GM19099 (cell line): ENCODE measurements at regions not wholly inside any gene's neighbourhood (a gene's known extent, or its start where the extent isn't known, plus 50 kb on each side); places are given as distances from the start of the nearest gene placed in this dataset.

ENCODE experiments used
- POLR2A ChIP-seq: IDR thresholded peaks from 3 replicates; pipeline ENCODE4 v1.6.1; 2011; ENCODE audit warnings: low read depth; ENCODE audit not compliant: insufficient read length; ENCODE audit errors: extremely low read depth

DNA sequence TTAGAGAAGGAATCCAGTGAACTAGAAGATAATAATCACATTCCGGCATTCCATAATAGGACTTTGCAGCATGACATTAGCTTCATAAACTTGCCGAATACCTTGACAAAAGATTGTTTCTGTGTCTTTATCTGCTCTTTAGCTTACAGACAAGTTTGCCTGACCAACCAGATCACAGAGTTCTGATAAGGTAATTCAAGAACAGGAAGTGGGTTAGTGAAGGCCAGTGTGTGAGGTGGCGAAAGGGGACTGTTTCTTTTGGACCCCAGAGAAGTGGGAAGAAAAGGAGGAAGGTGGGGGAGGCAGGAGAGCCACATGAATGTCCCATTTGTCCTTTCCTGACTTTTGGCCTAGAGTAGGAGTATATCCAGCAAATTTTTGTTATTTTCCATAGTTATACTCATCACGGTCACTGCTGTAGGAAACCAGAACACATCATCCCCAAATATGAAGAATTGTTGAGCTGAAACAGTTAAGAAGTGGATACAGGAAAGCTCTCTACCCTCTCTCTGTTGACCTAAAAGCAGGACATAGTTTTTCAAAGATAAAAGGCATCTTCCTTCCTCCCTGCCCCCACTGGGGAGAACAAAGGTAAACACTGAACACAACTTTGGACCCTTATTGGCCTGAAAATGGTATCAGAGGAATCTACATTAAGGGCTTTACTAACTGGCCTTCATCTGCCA lies 72.4 kb upstream of the TNFAIP3 start:
- TF ChIP-seq POLR2A: no peak

DNA sequence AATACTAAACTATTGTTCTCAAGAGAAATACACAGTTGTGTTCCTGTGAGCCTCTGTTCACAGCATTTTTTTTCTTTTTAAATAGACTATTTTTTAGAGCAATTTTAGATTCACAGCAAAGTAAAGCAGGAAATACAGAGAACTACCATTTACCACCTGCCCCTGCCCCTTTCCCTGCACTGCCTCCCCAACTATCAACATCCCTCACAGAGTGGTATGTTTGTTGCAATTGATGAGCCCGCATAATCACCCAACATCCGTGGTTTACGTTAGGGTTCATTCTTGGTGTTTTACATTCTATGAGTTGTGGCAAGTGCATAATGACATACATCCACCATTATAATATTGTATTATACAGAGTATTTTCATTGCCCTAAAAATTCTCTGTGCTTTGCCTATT lies 71.6 kb upstream of the TNFAIP3 start:
- TF ChIP-seq POLR2A: no peak

DNA sequence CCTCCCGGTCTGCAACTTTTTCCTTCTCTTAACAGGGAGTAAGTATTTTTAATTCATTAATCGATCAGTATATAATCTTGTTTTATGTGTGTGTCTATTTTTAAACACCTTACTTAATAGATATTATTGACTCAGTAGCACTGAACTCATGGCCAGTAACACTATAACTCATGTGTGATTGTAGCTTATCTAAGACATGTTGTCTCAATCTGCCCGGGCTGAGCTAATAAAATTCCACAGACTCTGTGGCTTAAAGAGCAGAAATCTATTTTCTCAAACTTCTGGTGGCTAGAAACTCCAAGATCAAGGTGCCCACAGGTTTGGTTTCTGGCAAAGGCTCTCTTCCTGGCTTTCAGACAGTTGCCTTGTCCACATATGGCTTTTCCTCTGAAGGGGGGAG lies 68.8 kb upstream of the TNFAIP3 start:
- no peak for TF ChIP-seq POLR2A

- TF ChIP-seq POLR2A: no peak
Measured at GRCh38 chr6:137798846-137799245, 68.2 kb upstream of the TNFAIP3 start.

DNA sequence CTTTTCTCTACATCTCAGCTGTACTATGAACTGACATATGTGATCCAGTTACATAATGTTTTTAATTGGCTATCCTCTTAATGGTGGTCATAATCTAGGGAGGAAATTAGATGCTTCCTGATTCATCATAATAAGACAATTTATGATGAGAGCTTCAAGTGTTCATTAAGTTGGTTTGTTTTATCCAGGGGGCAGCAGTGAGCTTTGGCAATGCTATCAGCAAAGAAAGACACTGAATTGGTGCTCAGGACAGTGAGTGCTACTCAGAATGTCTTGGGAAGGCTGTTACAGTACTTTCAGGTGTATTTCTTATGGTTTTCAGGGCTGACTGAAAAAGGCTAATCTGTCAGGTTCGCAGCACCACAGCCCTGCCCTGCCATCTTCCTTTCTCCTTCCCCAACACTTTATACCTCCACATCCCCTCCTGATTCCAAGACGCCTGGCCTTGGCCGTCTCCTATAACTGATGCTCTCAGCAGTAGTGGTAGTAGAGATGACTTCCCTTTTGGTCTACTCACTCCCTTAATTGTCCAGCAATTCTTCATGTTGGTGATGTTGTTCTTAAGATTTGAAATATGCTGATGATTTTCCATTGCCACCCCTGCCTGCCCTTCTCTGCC lies 67.0 kb upstream of the TNFAIP3 start:
- no peak for TF ChIP-seq POLR2A

GRCh38 chr6:137800762-137801161 lies 66.3 kb upstream of the TNFAIP3 start:
- TF ChIP-seq POLR2A: no peak

DNA sequence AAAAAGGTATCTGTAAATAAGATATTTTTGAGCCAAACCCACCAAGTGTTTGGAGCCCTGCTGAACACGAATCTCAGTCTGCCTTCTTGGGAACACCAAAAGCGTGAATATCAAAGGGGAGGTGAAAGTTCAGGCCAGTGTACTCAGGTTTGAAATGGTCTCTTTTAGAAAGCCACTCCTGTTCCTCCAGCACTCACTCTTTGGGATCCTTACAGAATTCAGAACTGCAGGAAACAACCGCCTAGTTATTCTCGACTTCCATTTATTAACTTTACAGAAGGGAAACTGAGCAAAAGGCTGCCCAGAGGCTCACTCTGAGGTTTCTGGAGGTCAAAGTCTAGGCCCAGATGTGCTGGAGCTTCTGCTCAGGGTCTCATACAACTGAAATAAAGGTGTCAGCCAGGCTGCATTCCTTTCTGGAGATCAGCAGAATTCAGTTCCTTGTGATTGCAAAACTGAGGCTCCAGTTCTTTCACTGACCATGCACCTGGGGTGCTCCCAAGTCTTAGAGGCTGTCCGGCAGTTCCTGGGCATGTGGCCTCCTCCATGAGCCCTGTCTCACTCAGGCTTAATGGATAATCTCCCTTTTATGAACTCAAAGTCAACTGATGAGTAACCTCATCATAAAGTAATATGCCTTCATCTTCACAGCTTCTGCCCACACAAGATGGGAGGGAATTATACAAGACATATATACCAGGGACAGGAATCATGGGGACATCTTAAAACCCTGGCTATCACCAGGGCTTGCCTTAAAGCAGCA lies 65.5 kb upstream of the TNFAIP3 start:
- TF ChIP-seq POLR2A: no peak

DNA sequence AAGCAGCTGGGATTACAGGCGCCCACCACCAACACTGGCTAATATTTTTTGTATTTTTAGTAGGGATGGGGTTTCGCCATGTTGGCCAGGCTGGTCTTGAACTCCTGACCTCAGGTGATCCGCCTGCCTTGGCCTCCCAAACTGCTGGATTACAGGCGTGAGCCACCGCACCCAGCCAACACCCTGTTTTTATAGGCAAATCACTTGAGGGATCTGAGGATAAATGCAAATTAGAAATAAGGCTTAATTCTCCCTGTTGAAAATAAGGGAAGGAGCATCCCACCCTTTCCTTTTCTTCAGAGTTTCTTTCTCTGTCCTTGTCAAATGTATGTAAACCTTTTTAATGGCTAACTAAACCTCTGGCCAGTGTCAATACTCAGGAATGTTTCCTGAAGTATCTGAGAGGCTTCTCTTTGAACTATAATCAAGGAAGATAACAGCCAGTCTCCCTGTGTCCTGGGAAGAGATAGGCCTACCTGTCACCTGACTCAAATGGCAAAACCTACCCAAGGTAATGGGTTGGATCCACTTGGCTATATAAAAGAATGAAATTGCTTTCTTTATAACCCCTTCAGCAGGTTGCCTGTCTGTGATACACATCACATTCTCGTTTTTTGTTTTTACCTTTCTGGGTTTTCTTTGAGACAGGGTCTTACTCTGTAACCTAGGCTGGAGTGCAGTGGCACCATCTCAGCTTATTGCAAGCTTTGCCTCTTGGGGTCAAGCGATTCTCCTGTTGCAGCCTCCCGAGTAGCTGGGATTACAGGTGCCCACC lies 64.5 kb upstream of the TNFAIP3 start:
- no peak for TF ChIP-seq POLR2A

GRCh38 chr6:137804637-137805036 lies 62.4 kb upstream of the TNFAIP3 start:
- TF ChIP-seq POLR2A: no peak

- no peak for TF ChIP-seq POLR2A
Measured at GRCh38 chr6:137805622-137806021, 61.4 kb upstream of the TNFAIP3 start.

- TF ChIP-seq POLR2A: no peak
Measured at GRCh38 chr6:137806914-137807682, 60.0 kb upstream of the TNFAIP3 start.

GRCh38 chr6:137808191-137808590 lies 58.9 kb upstream of the TNFAIP3 start:
- no peak for TF ChIP-seq POLR2A

DNA sequence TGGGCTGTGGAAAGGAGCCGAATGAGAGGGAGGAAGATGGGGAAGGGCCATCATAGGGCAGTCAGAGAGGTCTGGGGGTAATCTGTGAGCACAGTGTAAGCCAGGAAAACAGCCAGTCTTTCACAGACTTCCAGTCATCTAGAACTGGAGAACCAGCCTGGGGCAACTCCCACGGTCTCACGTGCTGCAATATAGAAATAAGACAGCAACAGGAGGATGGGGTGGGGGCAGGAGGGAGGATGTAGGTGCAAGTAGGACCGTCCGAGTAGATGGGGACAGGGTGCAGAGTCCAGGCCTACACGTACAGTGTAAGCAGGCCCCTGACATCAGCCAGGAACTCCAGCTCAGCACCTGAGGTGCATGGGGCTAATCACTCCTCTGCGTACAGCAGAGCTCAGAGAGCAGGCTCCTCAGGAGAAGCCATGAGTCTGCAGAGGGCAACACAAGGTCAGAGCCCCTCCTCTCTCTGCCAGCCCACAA lies 58.2 kb upstream of the TNFAIP3 start:
- TF ChIP-seq POLR2A: no peak

GRCh38 chr6:137810554-137811120 lies 56.4 kb upstream of the TNFAIP3 start:
- TF ChIP-seq POLR2A: no peak
